Upper lobe of left lung (tissue), 4 donors: ENCODE measurements at regions not wholly inside any gene's neighbourhood (a gene's known extent, or its start where the extent isn't known, plus 50 kb on each side); places are given as distances from the start of the nearest gene placed in this dataset.

ENCODE experiments used
- EP300 ChIP-seq, 4 donors: sonication (generic); formaldehyde crosslinking; IDR thresholded peaks; one replicate each; pipeline ENCODE4 v1.5.1; 2017; ENCODE audit warnings: antibody characterized with exemption in 4 of 4, control low read depth in 2 of 4
- POLR2A ChIP-seq, 4 donors: fragments of 450-650 bp; IDR thresholded peaks; one replicate each; pipeline ENCODE4 v1.5.1; 2016 to 2017; ENCODE audit warnings: antibody characterized with exemption in 4 of 4, mild to moderate bottlenecking in 2 of 4
- POLR2AphosphoS5 ChIP-seq, 2 donors: sonication (generic); formaldehyde crosslinking; IDR thresholded peaks; one replicate each; pipeline ENCODE4 v1.5.1; 2017; ENCODE audit warnings: antibody characterized with exemption in 2 of 2
- TF ChIP-seq, protein P1 (sequence below), 6 experiments: fragments of 450-650 bp in 4 of 6; fragments of 200-600 bp in 2 of 6; sonication (generic) in 2 of 6; IDR thresholded peaks; one replicate each; pipeline ENCODE4 v1.5.1; 2016 to 2019; ENCODE audit warnings: antibody characterized with exemption in 6 of 6

DNA sequence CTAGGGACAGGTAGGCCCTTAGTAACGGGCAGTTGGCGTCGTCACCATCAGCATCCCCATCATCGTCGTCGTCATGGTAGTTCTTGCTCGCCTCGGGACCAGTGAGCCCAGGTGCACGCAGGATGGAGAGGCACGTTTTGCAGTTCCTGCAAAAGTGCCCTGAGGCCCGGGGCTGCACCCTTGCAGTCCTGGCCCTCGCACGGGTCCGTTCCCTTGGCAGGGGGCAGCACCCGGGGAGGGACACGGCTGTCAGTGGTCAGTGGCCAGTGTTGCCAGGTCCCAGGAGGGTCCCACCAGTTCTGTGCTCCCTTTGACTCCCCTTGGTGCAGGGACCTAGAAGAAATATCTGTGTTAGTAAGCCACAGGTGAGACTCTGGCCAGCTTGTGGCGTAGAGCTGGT is 243.9 kb upstream of the CIBAR2 start:
- TF ChIP-seq POLR2A (IDR thresholded peaks at IDR 0.05), result no peak
- TF ChIP-seq, protein P1, sequence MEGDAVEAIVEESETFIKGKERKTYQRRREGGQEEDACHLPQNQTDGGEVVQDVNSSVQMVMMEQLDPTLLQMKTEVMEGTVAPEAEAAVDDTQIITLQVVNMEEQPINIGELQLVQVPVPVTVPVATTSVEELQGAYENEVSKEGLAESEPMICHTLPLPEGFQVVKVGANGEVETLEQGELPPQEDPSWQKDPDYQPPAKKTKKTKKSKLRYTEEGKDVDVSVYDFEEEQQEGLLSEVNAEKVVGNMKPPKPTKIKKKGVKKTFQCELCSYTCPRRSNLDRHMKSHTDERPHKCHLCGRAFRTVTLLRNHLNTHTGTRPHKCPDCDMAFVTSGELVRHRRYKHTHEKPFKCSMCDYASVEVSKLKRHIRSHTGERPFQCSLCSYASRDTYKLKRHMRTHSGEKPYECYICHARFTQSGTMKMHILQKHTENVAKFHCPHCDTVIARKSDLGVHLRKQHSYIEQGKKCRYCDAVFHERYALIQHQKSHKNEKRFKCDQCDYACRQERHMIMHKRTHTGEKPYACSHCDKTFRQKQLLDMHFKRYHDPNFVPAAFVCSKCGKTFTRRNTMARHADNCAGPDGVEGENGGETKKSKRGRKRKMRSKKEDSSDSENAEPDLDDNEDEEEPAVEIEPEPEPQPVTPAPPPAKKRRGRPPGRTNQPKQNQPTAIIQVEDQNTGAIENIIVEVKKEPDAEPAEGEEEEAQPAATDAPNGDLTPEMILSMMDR (IDR thresholded peaks at IDR 0.05), result no peak
- no peak for TF ChIP-seq POLR2AphosphoS5 (IDR thresholded peaks at IDR 0.05)
- no peak for TF ChIP-seq EP300 (IDR thresholded peaks at IDR 0.05)
